ENCODE measurements at regions not wholly inside any gene's neighbourhood (a gene's known extent, or its start where the extent isn't known, plus 50 kb on each side); places are given as distances from the start of the nearest gene placed in this dataset.

- no peaks in the 10 kb centered on the region; a peak in 1 of 8 replicates for H3K36me3 ChIP-seq (ENCODE audit: control insufficient read depth in 2 of 4, insufficient read depth in 4 of 4, low read length in 3 of 4)
- no peak overlapping the region for H3K9ac ChIP-seq (replicated peaks in 1 of 4; ENCODE audit: extremely low read depth in 1 of 4, low read depth in 3 of 4, low read length in 3 of 4)
- no peak overlapping the region for H2AK5ac ChIP-seq (ENCODE audit: low read depth, low read length)
- H3K4me2 ChIP-seq (ENCODE audit: insufficient read depth in 1 of 2, low read depth in 2 of 2, low read length in 2 of 2), result no peak overlapping the region
- ChIA-PET CTCF (ENCODE audit: partially characterized antibody) (no interaction called here), POLR2A (ENCODE audit: partially characterized antibody) (no interaction called here)
- H3K79me1 ChIP-seq (ENCODE audit: low read depth, low read length), result no peaks in the 10 kb centered on the region
- no peaks in the 10 kb centered on the region for H3K27me3 ChIP-seq (replicated peaks in 1 of 4; ENCODE audit: control insufficient read depth in 3 of 4, extremely low read depth in 1 of 4, insufficient read depth in 3 of 4, low read length in 3 of 4)
- H3K18ac ChIP-seq (ENCODE audit: extremely low read depth, low read length), result no peak overlapping the region
- no peak overlapping the region for H3K14ac ChIP-seq (ENCODE audit: insufficient read length)
- H3K4me1 ChIP-seq (replicated peaks in 1 of 4; ENCODE audit: control insufficient read depth in 3 of 4, insufficient read depth in 4 of 4, low read length in 3 of 4), result no peaks in the 10 kb centered on the region; a peak in 1 of 7 replicates
- DNase-seq (ENCODE audit: low read depth in 1 of 2, low spot score in 2 of 2) (no peak), FAIRE-seq (no peak)
- no peak overlapping the region for H4K8ac ChIP-seq (ENCODE audit: extremely low read depth, insufficient read depth, low read length)
- H3K9me3 ChIP-seq (ENCODE audit: insufficient read depth in 2 of 2, low read depth in 1 of 2, low read length in 1 of 2), result peaks cover 4 to 5% of the 10 kb centered on the region in 2 experiments; a peak in 1 of 4 replicates
- no peak overlapping the region for H3K4ac ChIP-seq (replicated peaks; ENCODE audit: insufficient read length, low read depth, low read length)
- H3K56ac ChIP-seq (replicated peaks; ENCODE audit: insufficient read length, low read depth, low read length), result no peak overlapping the region
- H3K4me3 ChIP-seq (ENCODE audit: extremely low read depth in 1 of 4, insufficient read depth in 2 of 4, low read depth in 3 of 4, low read length in 4 of 4), result no peak overlapping the region
- no peak overlapping the region for H4K5ac ChIP-seq (ENCODE audit: insufficient read length, low read depth, low read length)
- no peak overlapping the region for H2BK120ac ChIP-seq (replicated peaks; ENCODE audit: low read depth, low read length)
- no peak overlapping the region for H3K27ac ChIP-seq (ENCODE audit: low read depth, low read length)
- H2BK5ac ChIP-seq (ENCODE audit: low read depth, low read length), result no peak overlapping the region
- no peak overlapping the region for H2BK15ac ChIP-seq (ENCODE audit: low read length)
- no peak overlapping the region for H4K91ac ChIP-seq (replicated peaks; ENCODE audit: insufficient read length, low read length)
- no peak overlapping the region for H2AFZ ChIP-seq (ENCODE audit: low read length)
- WGBS, 2 experiments (ENCODE audit: extremely low coverage in 1 of 2, insufficient coverage in 1 of 2, insufficient read length in 1 of 2, insufficient replicate concordance in 2 of 2, low coverage in 1 of 2, low lambda C conversion rate in 2 of 2, missing lambda C conversion rate in 1 of 2), result 89% methylated on average over 7 of the region's 7 CpGs; no CpG with 5 or more reads in 1 of the 2 experiments
- H3K23me2 ChIP-seq (ENCODE audit: low read depth, low read length), result peaks cover 2% of the 10 kb centered on the region; the same call in 1 of the 2 replicates
- no peak overlapping the region for H2BK12ac ChIP-seq (ENCODE audit: low read depth, low read length)
- H4K20me1 ChIP-seq (replicated peaks in 1 of 2; ENCODE audit: control insufficient read depth in 1 of 2, insufficient read depth in 2 of 2, low read length in 2 of 2), result peaks cover 0 to 4% of the 10 kb centered on the region in 2 experiments
- no peaks in the 10 kb centered on the region for H3K79me2 ChIP-seq (ENCODE audit: control insufficient read depth in 1 of 2, insufficient read depth in 2 of 2, low read length in 2 of 2)
- no peak overlapping the region for H3K23ac ChIP-seq (ENCODE audit: insufficient read length)
- no peak overlapping the region for H2BK20ac ChIP-seq (ENCODE audit: low read length)
- TF ChIP-seq CREB1 (IDR thresholded peaks at IDR 0.05) (no peak), CTCF (IDR thresholded peaks at IDR 0.05; ENCODE audit: control extremely low read depth in 1 of 3, insufficient read depth in 1 of 3, low read depth in 1 of 3, low read length in 3 of 3) (no peak), SP1 (IDR thresholded peaks at IDR 0.05; ENCODE audit: low read depth, low read length) (no peak), POLR2A (IDR thresholded peaks at IDR 0.05; ENCODE audit: control extremely low read depth in 1 of 2, low read depth in 2 of 2, low read length in 2 of 2) (no peak), CTBP2 (IDR thresholded peaks at IDR 0.05; ENCODE audit: borderline replicate concordance, insufficient read depth, insufficient read length, low read length) (no peak), RXRA (IDR thresholded peaks at IDR 0.05; ENCODE audit: insufficient read depth, low read depth, low read length) (no peak), JUN (IDR thresholded peaks at IDR 0.05; ENCODE audit: low read depth, low read length) (no peak), POLR2AphosphoS5 (IDR thresholded peaks at IDR 0.05; ENCODE audit: low read depth, low read length) (no peak), KDM5A (IDR thresholded peaks at IDR 0.05; ENCODE audit: low read length) (no peak), BACH1 (IDR thresholded peaks at IDR 0.05; ENCODE audit: low read length) (no peak), CBX8 (IDR thresholded peaks at IDR 0.05; ENCODE audit: borderline replicate concordance, low read depth, low read length) (no peak), RAD21 (IDR thresholded peaks at IDR 0.05 in 1 of 2, conservative IDR thresholded peaks at IDR 0.05 in 1 of 2; ENCODE audit: low read depth in 2 of 2, low read length in 2 of 2) (no peak)
Measured at GRCh38 chr5:2251298-2251697, 368.6 kb upstream of the IRX4 start.

Measured in H1 (cell line).